Endothelial cell of umbilical vein (primary cell): ENCODE measurements at regions not wholly inside any gene's neighbourhood (a gene's known extent, or its start where the extent isn't known, plus 50 kb on each side); places are given as distances from the start of the nearest gene placed in this dataset.

Source experiments
- BruUV-seq: library from RNA; stranded (reverse); fragments of 400-500 nt; replicated peaks from 2 replicates; lab custom pipeline; 2021; lab: Mats Ljungman, UMichigan
- CTCF ChIA-PET: fragments of 300-600, 350-600 bp; sonication (Branson Sonifier 250); formaldehyde crosslinking; loops from one replicate; lab custom pipeline; 2021; ENCODE audit warnings: antibody characterized with exemption, inconsistent platforms; lab: Charles Lee
- POLR2A ChIA-PET: fragments of 300-600, 350-600 bp; sonication (Branson Sonifier 250); formaldehyde crosslinking; loops from one replicate; lab custom pipeline; 2021; ENCODE audit warnings: antibody characterized with exemption, inconsistent platforms; lab: Charles Lee
- DNase-seq: peaks from one replicate; pipeline ENCODE4 v3.0.0-alpha.2; 2011; ENCODE audit warnings: low read depth, low spot score
- FAIRE-seq: peaks from 2 replicates; lab custom pipeline; 2011; peaks lifted over from hg19 to GRCh38; lab: Jason Lieb, UNC
- H2AFZ ChIP-seq: 2 replicates; pipeline ENCODE4 v1.6.0; 2012; ENCODE audit warnings: low read depth, low read length, control low read depth, inconsistent platforms
- H3K27ac ChIP-seq: 2 replicates; pipeline ENCODE4 v1.5.1; 2011; ENCODE audit warnings: low read depth, mild to moderate bottlenecking, control low read depth, low read length, moderate library complexity; ENCODE audit not compliant: insufficient read depth
- H3K27me3 ChIP-seq, 2 experiments: 2 replicates each; pipeline versions ENCODE4 v1.6.0 to v1.6.1; 2011; ENCODE audit warnings: low read length in 2 of 2, mixed read lengths in 1 of 2; ENCODE audit not compliant: control insufficient read depth in 2 of 2, insufficient read depth in 2 of 2
- H3K36me3 ChIP-seq, 2 experiments: 2 replicates in 1 of 2; 3 replicates in 1 of 2; pipeline ENCODE4 v1.5.1; 2011; ENCODE audit warnings: low read length in 2 of 2, mild to moderate bottlenecking in 1 of 2, moderate library complexity in 1 of 2; ENCODE audit not compliant: control insufficient read depth in 2 of 2, insufficient read depth in 2 of 2; ENCODE audit errors: extremely low read depth in 1 of 2
- H3K4me1 ChIP-seq: 3 replicates; pipeline ENCODE4 v1.5.1; 2011; ENCODE audit warnings: mild to moderate bottlenecking, low read length; ENCODE audit not compliant: control insufficient read depth, insufficient read depth; ENCODE audit errors: extremely low read depth
- H3K4me2 ChIP-seq: 2 replicates; pipeline ENCODE4 v1.6.1; 2011; ENCODE audit warnings: low read length, control low read depth, mixed read lengths; ENCODE audit not compliant: insufficient read depth
- H3K4me3 ChIP-seq, 3 experiments: fragments of 200-600 bp in 1 of 3; sonication (generic), shearing (Covaris generic) in 1 of 3; replicated peaks in 1 of 3; 2 replicates each; pipeline ENCODE4 v1.5.1; 2011 to 2016; ENCODE audit warnings: control low read depth in 3 of 3, low read length in 3 of 3, mild to moderate bottlenecking in 2 of 3, inconsistent platforms in 1 of 3, low read depth in 1 of 3, moderate library complexity in 1 of 3; ENCODE audit not compliant: insufficient read depth in 1 of 3
- H3K79me2 ChIP-seq: 2 replicates; pipeline ENCODE4 v1.6.0; 2012; ENCODE audit warnings: low read length, inconsistent platforms; ENCODE audit not compliant: control insufficient read depth, insufficient read depth
- H3K9ac ChIP-seq: replicated peaks from 2 replicates; pipeline ENCODE3; 2011; ENCODE audit warnings: low read length, control low read depth; ENCODE audit not compliant: insufficient read depth; ENCODE audit errors: extremely low read depth
- H3K9me1 ChIP-seq: replicated peaks from 3 replicates; pipeline ENCODE4 v1.6.0; 2011; ENCODE audit warnings: mild to moderate bottlenecking, low read length; ENCODE audit not compliant: control insufficient read depth, insufficient read depth; ENCODE audit errors: extremely low read depth
- H3K9me3 ChIP-seq: replicated peaks from 2 replicates; pipeline ENCODE4 v1.5.1; 2012; ENCODE audit warnings: low read length, inconsistent platforms; ENCODE audit not compliant: control insufficient read depth, insufficient read depth
- H4K20me1 ChIP-seq: replicated peaks from 2 replicates; pipeline ENCODE3; 2011; ENCODE audit warnings: mild to moderate bottlenecking, low read length; ENCODE audit not compliant: control insufficient read depth, insufficient read depth; ENCODE audit errors: extremely low read depth
- CTCF ChIP-seq, 2 donors: IDR thresholded peaks; 1 replicate in 1 of 2; 2 replicates in 1 of 2; pipeline ENCODE4 v1.5.1; 2011; ENCODE audit warnings: low read length in 2 of 2, mild to moderate bottlenecking in 2 of 2, moderate library complexity in 2 of 2, control low read depth in 1 of 2, inconsistent platforms in 1 of 2, low read depth in 1 of 2; ENCODE audit not compliant: insufficient read depth in 1 of 2; ENCODE audit errors: extremely low read depth in 1 of 2
- EZH2 ChIP-seq: IDR thresholded peaks from 2 replicates; pipeline ENCODE4 v1.6.1; 2012; ENCODE audit warnings: borderline replicate concordance, low read depth, mild to moderate bottlenecking, moderate library complexity, low read length, inconsistent platforms; ENCODE audit not compliant: severe bottlenecking
- FOS ChIP-seq: IDR thresholded peaks from 2 replicates; pipeline ENCODE4 v1.6.1; 2011; ENCODE audit warnings: mild to moderate bottlenecking, low read length, moderate library complexity, borderline replicate concordance; ENCODE audit not compliant: insufficient read depth
- GATA2 ChIP-seq: IDR thresholded peaks from 2 replicates; pipeline ENCODE4 v1.7.0; 2011; ENCODE audit warnings: low read depth, mild to moderate bottlenecking, moderate library complexity, mixed read lengths, low read length; ENCODE audit not compliant: insufficient read length, insufficient read depth
- JUN ChIP-seq: IDR thresholded peaks from 2 replicates; pipeline ENCODE4 v1.6.1; 2011; ENCODE audit warnings: borderline replicate concordance, low read depth; ENCODE audit not compliant: insufficient read length, insufficient read depth
- MAX ChIP-seq: IDR thresholded peaks from 2 replicates; pipeline ENCODE4 v1.6.1; 2011; ENCODE audit not compliant: insufficient read depth, insufficient read length
- MYC ChIP-seq: IDR thresholded peaks from one replicate; pipeline ENCODE4 v1.6.1; 2011; ENCODE audit warnings: mild to moderate bottlenecking, low read depth, low read length
- POLR2A ChIP-seq: IDR thresholded peaks from 2 replicates; pipeline ENCODE4 v1.6.1; 2012; ENCODE audit warnings: low read depth, mild to moderate bottlenecking, control low read depth, low read length
- POLR2AphosphoS5 ChIP-seq: IDR thresholded peaks from 2 replicates; pipeline ENCODE4 v1.6.1; 2012; ENCODE audit warnings: low read depth, mild to moderate bottlenecking, control low read depth, low read length, moderate library complexity; ENCODE audit not compliant: insufficient read depth
- dilution Hi-C: fragments of 300-500 bp; cut with MboI; formaldehyde crosslinking; loops from one replicate; pipeline ENCODE4 v1.15.0; 2019; ENCODE audit warnings: low sequenced_read_pairs; ENCODE audit not compliant: extremely low pct_ligation_motif_present
- intact Hi-C: fragments of 100-400 bp; cut with micrococcal nuclease; formaldehyde crosslinking; loops from one replicate; pipeline ENCODE4 v1.10.0; 2022

GRCh38 chr10:130557181-130557845, 421.1 kb downstream of the GLRX3 start:
- Histone ChIP-seq H2AFZ (no peak overlapping the region), H4K20me1 (no peaks in the 10 kb centered on the region), H3K36me3 (no peaks in the 10 kb centered on the region), H3K9ac (no peak overlapping the region), H3K79me2 (no peaks in the 10 kb centered on the region), H3K9me1 (no peaks in the 10 kb centered on the region), H3K4me3 (no peak overlapping the region), H3K27ac (no peak overlapping the region), H3K4me2 (no peak overlapping the region), H3K4me1 (no peaks in the 10 kb centered on the region), H3K9me3 (peaks cover 3% of the 10 kb centered on the region), H3K27me3 (no peaks in the 10 kb centered on the region)
- BruUV-seq: no TSS peak
- DNase-seq (no peak), FAIRE-seq (no peak)
- dilution Hi-C loops (no loop called here), intact Hi-C loops (no loop called here)
- ChIA-PET CTCF (no interaction called here), POLR2A (no interaction called here)
- TF ChIP-seq JUN: no peak
- no peak for TF ChIP-seq FOS
- no peak for TF ChIP-seq MYC
- TF ChIP-seq POLR2AphosphoS5: no peak
- no peak for TF ChIP-seq CTCF (IDR thresholded peaks at IDR 0.05; ENCODE audit: extremely low read depth in 1 of 2, insufficient read depth in 1 of 2, low read depth in 1 of 2, low read length in 2 of 2)
- no peak for TF ChIP-seq POLR2A
- no peak for TF ChIP-seq MAX
- TF ChIP-seq GATA2: no peak
- TF ChIP-seq EZH2: no peak
